HT-29 (cell line): ENCODE measurements at regions not wholly inside any gene's neighbourhood (a gene's known extent, or its start where the extent isn't known, plus 50 kb on each side); places are given as distances from the start of the nearest gene placed in this dataset.
"Not testable (repeated sequence)": the region's sequence is repeated elsewhere in the genome, so short reads cannot be mapped to it uniquely, and the experiment has no call there.

Source experiments
- DNase-seq: peaks from one replicate; pipeline ENCODE4 v3.0.0-alpha.2; 2015; ENCODE audit warnings: low spot score

- DNase-seq: no peak
Measured at GRCh38 chr1:194717334-194717733, 1530.9 kb upstream of the B3GALT2 start.

- no peak for DNase-seq
Measured at GRCh38 chr1:194710671-194711070, 1524.3 kb upstream of the B3GALT2 start.

GRCh38 chr1:194709439-194709838 lies 1523.0 kb upstream of the B3GALT2 start:
- DNase-seq: no peak

GRCh38 chr1:194707074-194707473 lies 1520.7 kb upstream of the B3GALT2 start:
- DNase-seq: no peak

GRCh38 chr1:194705123-194705854 lies 1518.9 kb upstream of the B3GALT2 start:
- no peak for DNase-seq

GRCh38 chr1:194698908-194699318 lies 1512.5 kb upstream of the B3GALT2 start:
- DNase-seq: no peak

- no peak for DNase-seq
Measured at GRCh38 chr1:194693244-194693643, 1506.8 kb upstream of the B3GALT2 start.

GRCh38 chr1:194684636-194685035 lies 1498.2 kb upstream of the B3GALT2 start:
- no peak for DNase-seq

- peak; percentile 21 for DNase-seq
Measured at GRCh38 chr1:194658090-194658439, 1471.7 kb upstream of the B3GALT2 start.

GRCh38 chr1:194654956-194655355 lies 1468.5 kb upstream of the B3GALT2 start:
- DNase-seq: no peak

- no peak for DNase-seq
Measured at GRCh38 chr1:194653385-194653784, 1467.0 kb upstream of the B3GALT2 start.

- DNase-seq: no peak
Measured at GRCh38 chr1:194647118-194647517, 1460.7 kb upstream of the B3GALT2 start.

- DNase-seq: no peak
Measured at GRCh38 chr1:194644528-194644927, 1458.1 kb upstream of the B3GALT2 start.

GRCh38 chr1:194640322-194640721 lies 1453.9 kb upstream of the B3GALT2 start:
- DNase-seq: no peak

- no peak for DNase-seq
Measured at GRCh38 chr1:194629011-194629410, 1442.6 kb upstream of the B3GALT2 start.

GRCh38 chr1:194624833-194625232 lies 1438.4 kb upstream of the B3GALT2 start:
- DNase-seq: no peak

- DNase-seq: no peak
Measured at GRCh38 chr1:194618101-194618500, 1431.7 kb upstream of the B3GALT2 start.

- not testable (repeated sequence) for DNase-seq
Measured at GRCh38 chr1:194617272-194617671, 1430.9 kb upstream of the B3GALT2 start.

GRCh38 chr1:194616835-194617234 lies 1430.4 kb upstream of the B3GALT2 start:
- no peak for DNase-seq

- no peak for DNase-seq
Measured at GRCh38 chr1:194602184-194602583, 1415.8 kb upstream of the B3GALT2 start.

GRCh38 chr1:194600716-194601115 lies 1414.3 kb upstream of the B3GALT2 start:
- no peak for DNase-seq

- DNase-seq: no peak
Measured at GRCh38 chr1:194598098-194598497, 1411.7 kb upstream of the B3GALT2 start.

GRCh38 chr1:194586302-194586701 lies 1399.9 kb upstream of the B3GALT2 start:
- DNase-seq: no peak

- no peak for DNase-seq
Measured at GRCh38 chr1:194584052-194584451, 1397.6 kb upstream of the B3GALT2 start.
